DND-41 (cell line): ENCODE measurements at regions not wholly inside any gene's neighbourhood (a gene's known extent, or its start where the extent isn't known, plus 50 kb on each side); places are given as distances from the start of the nearest gene placed in this dataset.

Experiments
- EZH2 ChIP-seq: IDR thresholded peaks from 3 replicates; pipeline ENCODE4 v1.6.1; 2012; ENCODE audit warnings: borderline replicate concordance, low read depth, mild to moderate bottlenecking, moderate library complexity, low read length, inconsistent platforms; ENCODE audit not compliant: severe bottlenecking
- TF ChIP-seq, protein P1 (sequence below): IDR thresholded peaks from 2 replicates; pipeline ENCODE4 v1.5.1; 2012; ENCODE audit warnings: borderline replicate concordance, low read length, moderate library complexity, mild to moderate bottlenecking; ENCODE audit not compliant: poor library complexity, severe bottlenecking; ENCODE audit errors: extremely low read depth

DNA sequence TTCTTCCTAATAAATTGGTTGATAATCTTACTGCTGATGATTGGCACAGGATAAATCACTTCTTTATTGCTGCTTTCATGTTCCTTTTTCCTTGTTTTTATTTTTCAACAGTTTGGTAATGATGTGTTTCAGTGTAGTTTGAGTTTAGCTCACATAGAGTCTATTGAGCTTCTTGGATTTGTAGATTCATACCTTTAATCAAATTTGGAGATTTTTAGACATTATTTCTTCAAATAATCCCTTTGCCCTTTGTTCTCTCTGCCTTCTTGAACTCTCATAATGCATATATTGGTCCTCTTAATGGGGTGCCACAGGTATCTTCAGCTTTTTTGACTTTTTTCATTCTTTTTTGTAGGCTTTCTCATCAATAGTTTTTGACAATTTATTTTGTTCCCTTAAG, 275.3 kb downstream of the TLE4 start:
- TF ChIP-seq, protein P1, sequence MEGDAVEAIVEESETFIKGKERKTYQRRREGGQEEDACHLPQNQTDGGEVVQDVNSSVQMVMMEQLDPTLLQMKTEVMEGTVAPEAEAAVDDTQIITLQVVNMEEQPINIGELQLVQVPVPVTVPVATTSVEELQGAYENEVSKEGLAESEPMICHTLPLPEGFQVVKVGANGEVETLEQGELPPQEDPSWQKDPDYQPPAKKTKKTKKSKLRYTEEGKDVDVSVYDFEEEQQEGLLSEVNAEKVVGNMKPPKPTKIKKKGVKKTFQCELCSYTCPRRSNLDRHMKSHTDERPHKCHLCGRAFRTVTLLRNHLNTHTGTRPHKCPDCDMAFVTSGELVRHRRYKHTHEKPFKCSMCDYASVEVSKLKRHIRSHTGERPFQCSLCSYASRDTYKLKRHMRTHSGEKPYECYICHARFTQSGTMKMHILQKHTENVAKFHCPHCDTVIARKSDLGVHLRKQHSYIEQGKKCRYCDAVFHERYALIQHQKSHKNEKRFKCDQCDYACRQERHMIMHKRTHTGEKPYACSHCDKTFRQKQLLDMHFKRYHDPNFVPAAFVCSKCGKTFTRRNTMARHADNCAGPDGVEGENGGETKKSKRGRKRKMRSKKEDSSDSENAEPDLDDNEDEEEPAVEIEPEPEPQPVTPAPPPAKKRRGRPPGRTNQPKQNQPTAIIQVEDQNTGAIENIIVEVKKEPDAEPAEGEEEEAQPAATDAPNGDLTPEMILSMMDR: no peak
- TF ChIP-seq EZH2: no peak
